ENCODE measurements at regions not wholly inside any gene's neighbourhood (a gene's known extent, or its start where the extent isn't known, plus 50 kb on each side); places are given as distances from the start of the nearest gene placed in this dataset.

- WGBS: 100% methylated on average over 1 of the region's 2 CpGs
- no peak overlapping the region for H3K9ac ChIP-seq (ENCODE audit: low read length)
- H3K4me2 ChIP-seq (ENCODE audit: low read length, poor library complexity, severe bottlenecking): no peak overlapping the region
- H3K4me3 ChIP-seq (ENCODE audit: insufficient read depth in 1 of 2, low read depth in 1 of 2, low read length in 2 of 2): no peak overlapping the region
- no peak overlapping the region for H3K4ac ChIP-seq (ENCODE audit: low read depth in 1 of 2, low read length in 2 of 2)
- H3K9me3 ChIP-seq (ENCODE audit: control insufficient read depth, low read length): no peaks in the 10 kb centered on the region
- no peaks in the 10 kb centered on the region for H3K36me3 ChIP-seq (ENCODE audit: control insufficient read depth in 1 of 2, insufficient read depth in 2 of 2, low read depth in 1 of 2, low read length in 2 of 2)
- no peaks in the 10 kb centered on the region for H3K27me3 ChIP-seq (ENCODE audit: control insufficient read depth in 1 of 2, insufficient read depth in 1 of 2, low read length in 2 of 2)
- no peak overlapping the region for H2BK5ac ChIP-seq (ENCODE audit: low read depth, low read length, poor library complexity, severe bottlenecking)
- no peak overlapping the region for H3K18ac ChIP-seq (ENCODE audit: low read depth in 1 of 2, low read length in 2 of 2)
- H3K14ac ChIP-seq (ENCODE audit: low read length in 2 of 2): no peak overlapping the region
- no peak overlapping the region for H3K23ac ChIP-seq (ENCODE audit: low read length in 2 of 2)
- no peak overlapping the region for H4K91ac ChIP-seq (ENCODE audit: low read length)
- no peak overlapping the region for H2BK120ac ChIP-seq (ENCODE audit: low read depth, low read length)
- no peak for DNase-seq
- H2BK15ac ChIP-seq (ENCODE audit: low read depth, poor library complexity, severe bottlenecking): peak overlapping the region; percentile 92
- H2BK12ac ChIP-seq (ENCODE audit: low read length in 2 of 2): peak overlapping the region; percentile 80 to 86
- peaks cover 1% of the 10 kb centered on the region for H3K79me1 ChIP-seq (replicated peaks; ENCODE audit: low read length, poor library complexity, severe bottlenecking)
- H3K27ac ChIP-seq (ENCODE audit: low read length, poor library complexity, severe bottlenecking): no peak overlapping the region
- H2AFZ ChIP-seq (ENCODE audit: low read depth, low read length): no peak overlapping the region
- peak overlapping the region; percentile 56 for H4K8ac ChIP-seq (ENCODE audit: low read length)
- H3K4me1 ChIP-seq (ENCODE audit: control insufficient read depth, insufficient read depth, low read depth, low read length): no peaks in the 10 kb centered on the region
- H2AK5ac ChIP-seq (ENCODE audit: low read length, severe bottlenecking): no peak overlapping the region
Measured at GRCh38 chr5:96084874-96085506, 123.3 kb upstream of the ELL2 start.

- Histone ChIP-seq H3K23ac (ENCODE audit: low read length in 2 of 2) (no peak overlapping the region), H4K8ac (ENCODE audit: low read length) (no peak overlapping the region), H3K27ac (ENCODE audit: low read length, poor library complexity, severe bottlenecking) (no peak overlapping the region), H2AFZ (ENCODE audit: low read depth, low read length) (no peak overlapping the region), H4K91ac (ENCODE audit: low read length) (no peak overlapping the region), H2BK12ac (ENCODE audit: low read length in 2 of 2) (peak overlapping the region in 1 of 2 experiments; percentile 87), H2BK15ac (ENCODE audit: low read depth, poor library complexity, severe bottlenecking) (no peak overlapping the region), H3K14ac (ENCODE audit: low read length in 2 of 2) (no peak overlapping the region), H3K9me3 (ENCODE audit: control insufficient read depth, low read length) (no peaks in the 10 kb centered on the region), H3K4me3 (ENCODE audit: insufficient read depth in 1 of 2, low read depth in 1 of 2, low read length in 2 of 2) (no peak overlapping the region), H3K4me1 (ENCODE audit: control insufficient read depth, insufficient read depth, low read depth, low read length) (no peaks in the 10 kb centered on the region), H3K18ac (ENCODE audit: low read depth in 1 of 2, low read length in 2 of 2) (no peak overlapping the region), H3K79me1 (replicated peaks; ENCODE audit: low read length, poor library complexity, severe bottlenecking) (peaks cover 1% of the 10 kb centered on the region), H2BK120ac (ENCODE audit: low read depth, low read length) (no peak overlapping the region), H3K9ac (ENCODE audit: low read length) (peak overlapping the region; percentile 27), H2AK5ac (ENCODE audit: low read length, severe bottlenecking) (no peak overlapping the region), H2BK5ac (ENCODE audit: low read depth, low read length, poor library complexity, severe bottlenecking) (no peak overlapping the region), H3K4ac (ENCODE audit: low read depth in 1 of 2, low read length in 2 of 2) (no peak overlapping the region), H3K4me2 (ENCODE audit: low read length, poor library complexity, severe bottlenecking) (no peak overlapping the region), H3K27me3 (ENCODE audit: control insufficient read depth in 1 of 2, insufficient read depth in 1 of 2, low read length in 2 of 2) (no peaks in the 10 kb centered on the region), H3K36me3 (ENCODE audit: control insufficient read depth in 1 of 2, insufficient read depth in 2 of 2, low read depth in 1 of 2, low read length in 2 of 2) (no peaks in the 10 kb centered on the region)
- DNase-seq: peak; percentile 56
- 29% methylated on average over 3 of the region's 4 CpGs for WGBS
Measured at GRCh38 chr5:96083361-96083881, 121.8 kb upstream of the ELL2 start.

DNA sequence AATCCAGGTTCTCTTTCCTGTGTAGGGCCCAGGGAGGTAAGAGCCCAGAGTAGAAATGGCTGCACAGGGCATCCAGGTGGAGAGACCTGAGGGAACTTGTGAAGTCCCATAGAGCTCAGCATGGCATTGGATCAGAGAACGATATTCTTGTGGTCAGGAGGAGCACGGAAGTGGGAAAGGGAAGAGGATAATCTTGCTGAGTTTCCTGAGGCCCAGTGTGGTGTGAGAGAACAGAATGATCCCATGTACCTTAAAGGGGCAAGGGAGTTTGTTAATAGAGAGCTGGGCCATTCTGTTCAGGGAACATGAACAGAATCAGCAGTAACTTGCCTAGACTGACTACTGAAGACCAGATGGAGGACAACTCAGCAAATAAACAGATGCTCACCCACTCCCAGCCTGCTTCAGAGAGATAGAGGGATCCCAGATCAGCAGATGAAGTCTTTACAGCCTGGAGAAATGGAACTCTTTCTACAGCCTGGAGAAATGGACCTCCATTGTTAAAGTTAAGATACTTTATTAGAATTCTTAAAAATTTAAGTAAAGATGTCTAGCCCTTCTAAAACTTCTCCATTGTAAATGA, 119.7 kb upstream of the ELL2 start:
- no peaks in the 10 kb centered on the region for H3K4me1 ChIP-seq (ENCODE audit: control insufficient read depth, insufficient read depth, low read depth, low read length)
- no peak overlapping the region for H2BK5ac ChIP-seq (ENCODE audit: low read depth, low read length, poor library complexity, severe bottlenecking)
- no peak overlapping the region for H3K23ac ChIP-seq (ENCODE audit: low read length in 2 of 2)
- H2AK5ac ChIP-seq (ENCODE audit: low read length, severe bottlenecking): no peak overlapping the region
- no peak overlapping the region for H4K8ac ChIP-seq (ENCODE audit: low read length)
- WGBS: 38% methylated on average over 2 of the region's 2 CpGs
- H3K9me3 ChIP-seq (ENCODE audit: control insufficient read depth, low read length): no peaks in the 10 kb centered on the region
- no peak overlapping the region for H2BK15ac ChIP-seq (ENCODE audit: low read depth, poor library complexity, severe bottlenecking)
- H2BK12ac ChIP-seq (ENCODE audit: low read length in 2 of 2): peak overlapping the region in 1 of 2 experiments; percentile 3
- no peak overlapping the region for H3K4me3 ChIP-seq (ENCODE audit: insufficient read depth in 1 of 2, low read depth in 1 of 2, low read length in 2 of 2)
- no peaks in the 10 kb centered on the region for H3K36me3 ChIP-seq (ENCODE audit: control insufficient read depth in 1 of 2, insufficient read depth in 2 of 2, low read depth in 1 of 2, low read length in 2 of 2)
- peak overlapping the region in 1 of 2 experiments; percentile 6 for H3K14ac ChIP-seq (ENCODE audit: low read length in 2 of 2)
- H3K9ac ChIP-seq (ENCODE audit: low read length): peak overlapping the region; percentile 67
- peak overlapping the region; percentile 19 for H2BK120ac ChIP-seq (ENCODE audit: low read depth, low read length)
- H2AFZ ChIP-seq (ENCODE audit: low read depth, low read length): peak overlapping the region; percentile 8
- no peaks in the 10 kb centered on the region for H3K27me3 ChIP-seq (ENCODE audit: control insufficient read depth in 1 of 2, insufficient read depth in 1 of 2, low read length in 2 of 2)
- H3K27ac ChIP-seq (ENCODE audit: low read length, poor library complexity, severe bottlenecking): no peak overlapping the region
- peak overlapping the region in 1 of 2 experiments; percentile 74 for H3K4ac ChIP-seq (ENCODE audit: low read depth in 1 of 2, low read length in 2 of 2)
- H3K79me1 ChIP-seq (replicated peaks; ENCODE audit: low read length, poor library complexity, severe bottlenecking): no peaks in the 10 kb centered on the region
- H4K91ac ChIP-seq (ENCODE audit: low read length): no peak overlapping the region
- peak; percentile 28 for DNase-seq
- peak overlapping the region; percentile 9 to 61 for H3K18ac ChIP-seq (ENCODE audit: low read depth in 1 of 2, low read length in 2 of 2)
- no peak overlapping the region for H3K4me2 ChIP-seq (ENCODE audit: low read length, poor library complexity, severe bottlenecking)

DNA sequence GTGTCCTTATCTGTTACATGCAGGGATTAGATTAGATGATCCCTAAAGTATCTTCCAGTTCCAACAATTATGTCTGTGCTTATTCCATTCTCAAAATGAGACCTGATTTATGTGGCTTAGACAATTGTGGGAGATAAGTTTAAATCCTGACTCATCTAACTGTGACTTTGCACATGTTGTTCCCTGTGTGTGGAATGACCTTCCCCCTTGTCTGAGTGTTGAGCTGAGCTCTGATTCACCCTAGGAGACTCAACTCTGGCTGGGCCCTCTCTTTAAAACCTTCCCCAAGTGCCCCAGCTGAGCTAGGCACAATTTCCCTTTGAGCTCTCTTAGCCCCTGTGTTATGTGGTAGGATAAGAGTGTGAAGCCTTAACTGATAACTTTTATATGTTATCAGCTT, 118.9 kb upstream of the ELL2 start:
- Histone ChIP-seq H3K4me1 (ENCODE audit: control insufficient read depth, insufficient read depth, low read depth, low read length) (no peaks in the 10 kb centered on the region), H4K91ac (ENCODE audit: low read length) (no peak overlapping the region), H3K14ac (ENCODE audit: low read length in 2 of 2) (no peak overlapping the region), H2AK5ac (ENCODE audit: low read length, severe bottlenecking) (no peak overlapping the region), H3K9ac (ENCODE audit: low read length) (peak overlapping the region; percentile 67), H2BK120ac (ENCODE audit: low read depth, low read length) (peak overlapping the region; percentile 21), H3K79me1 (replicated peaks; ENCODE audit: low read length, poor library complexity, severe bottlenecking) (no peaks in the 10 kb centered on the region), H3K4ac (ENCODE audit: low read depth in 1 of 2, low read length in 2 of 2) (no peak overlapping the region), H2BK5ac (ENCODE audit: low read depth, low read length, poor library complexity, severe bottlenecking) (no peak overlapping the region), H4K8ac (ENCODE audit: low read length) (no peak overlapping the region), H2BK12ac (ENCODE audit: low read length in 2 of 2) (no peak overlapping the region), H2BK15ac (ENCODE audit: low read depth, poor library complexity, severe bottlenecking) (no peak overlapping the region), H3K18ac (ENCODE audit: low read depth in 1 of 2, low read length in 2 of 2) (no peak overlapping the region), H3K4me2 (ENCODE audit: low read length, poor library complexity, severe bottlenecking) (no peak overlapping the region), H3K27ac (ENCODE audit: low read length, poor library complexity, severe bottlenecking) (no peak overlapping the region), H3K36me3 (ENCODE audit: control insufficient read depth in 1 of 2, insufficient read depth in 2 of 2, low read depth in 1 of 2, low read length in 2 of 2) (no peaks in the 10 kb centered on the region), H3K23ac (ENCODE audit: low read length in 2 of 2) (no peak overlapping the region), H3K27me3 (ENCODE audit: control insufficient read depth in 1 of 2, insufficient read depth in 1 of 2, low read length in 2 of 2) (no peaks in the 10 kb centered on the region), H2AFZ (ENCODE audit: low read depth, low read length) (no peak overlapping the region), H3K9me3 (ENCODE audit: control insufficient read depth, low read length) (no peaks in the 10 kb centered on the region), H3K4me3 (ENCODE audit: insufficient read depth in 1 of 2, low read depth in 1 of 2, low read length in 2 of 2) (no peak overlapping the region)
- DNase-seq: peak; percentile 78
